ENCODE measurements at regions not wholly inside any gene's neighbourhood (a gene's known extent, or its start where the extent isn't known, plus 50 kb on each side); places are given as distances from the start of the nearest gene placed in this dataset.

- TF ChIP-seq, protein P1, sequence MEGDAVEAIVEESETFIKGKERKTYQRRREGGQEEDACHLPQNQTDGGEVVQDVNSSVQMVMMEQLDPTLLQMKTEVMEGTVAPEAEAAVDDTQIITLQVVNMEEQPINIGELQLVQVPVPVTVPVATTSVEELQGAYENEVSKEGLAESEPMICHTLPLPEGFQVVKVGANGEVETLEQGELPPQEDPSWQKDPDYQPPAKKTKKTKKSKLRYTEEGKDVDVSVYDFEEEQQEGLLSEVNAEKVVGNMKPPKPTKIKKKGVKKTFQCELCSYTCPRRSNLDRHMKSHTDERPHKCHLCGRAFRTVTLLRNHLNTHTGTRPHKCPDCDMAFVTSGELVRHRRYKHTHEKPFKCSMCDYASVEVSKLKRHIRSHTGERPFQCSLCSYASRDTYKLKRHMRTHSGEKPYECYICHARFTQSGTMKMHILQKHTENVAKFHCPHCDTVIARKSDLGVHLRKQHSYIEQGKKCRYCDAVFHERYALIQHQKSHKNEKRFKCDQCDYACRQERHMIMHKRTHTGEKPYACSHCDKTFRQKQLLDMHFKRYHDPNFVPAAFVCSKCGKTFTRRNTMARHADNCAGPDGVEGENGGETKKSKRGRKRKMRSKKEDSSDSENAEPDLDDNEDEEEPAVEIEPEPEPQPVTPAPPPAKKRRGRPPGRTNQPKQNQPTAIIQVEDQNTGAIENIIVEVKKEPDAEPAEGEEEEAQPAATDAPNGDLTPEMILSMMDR (IDR thresholded peaks at IDR 0.05), result no peak
- no peak for TF ChIP-seq ZFX (IDR thresholded peaks at IDR 0.05; ENCODE audit: borderline replicate concordance)
Measured at GRCh38 chr2:220034426-220035130, 407.1 kb downstream of the SLC4A3 start.

Measured in 22Rv1 (cell line).